Smooth muscle cell of the brain vasculature (primary cell): ENCODE measurements at regions not wholly inside any gene's neighbourhood (a gene's known extent, or its start where the extent isn't known, plus 50 kb on each side); places are given as distances from the start of the nearest gene placed in this dataset.
"Not testable (repeated sequence)": the region's sequence is repeated elsewhere in the genome, so short reads cannot be mapped to it uniquely, and the experiment has no call there.

Experiments used
- DNase-seq: peaks from one replicate; pipeline ENCODE4 v3.0.0-alpha.2; 2012; ENCODE audit warnings: low read depth, low spot score

DNA sequence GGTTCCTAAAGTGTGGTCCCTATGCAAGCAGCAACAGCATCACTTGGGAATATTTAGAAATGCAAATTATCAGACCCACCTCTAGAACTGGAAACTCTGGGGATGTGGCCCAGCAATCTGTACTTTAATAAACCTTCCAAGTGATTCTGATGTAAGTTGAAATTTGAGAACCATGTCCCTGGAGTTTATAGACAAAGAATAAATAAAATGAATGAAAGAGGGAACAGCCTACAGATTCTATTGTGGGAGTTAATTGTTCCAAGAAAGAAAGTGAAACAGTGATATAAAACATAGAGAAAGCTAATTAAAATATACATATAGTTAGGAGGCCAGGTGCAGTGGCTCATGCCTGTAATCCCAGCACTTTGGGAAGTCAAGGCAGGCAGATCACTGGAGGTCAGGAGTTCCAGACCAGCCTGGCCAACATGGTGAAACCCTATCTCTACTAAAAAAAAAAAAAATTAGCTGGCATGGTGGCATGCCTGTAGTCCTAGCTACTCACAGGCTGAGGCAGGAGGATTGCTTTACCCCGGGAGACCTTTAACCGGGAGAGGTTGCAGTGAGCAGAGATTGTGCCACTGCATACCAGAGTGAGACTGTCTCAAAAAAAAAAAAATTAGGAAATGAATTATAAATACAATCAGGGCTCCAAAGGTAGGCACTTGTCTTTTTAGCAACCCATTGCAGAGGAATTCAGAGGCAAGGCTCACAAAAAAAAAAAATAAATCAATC is 507.5 kb downstream of the NAV3 start:
- no peak for DNase-seq

DNA sequence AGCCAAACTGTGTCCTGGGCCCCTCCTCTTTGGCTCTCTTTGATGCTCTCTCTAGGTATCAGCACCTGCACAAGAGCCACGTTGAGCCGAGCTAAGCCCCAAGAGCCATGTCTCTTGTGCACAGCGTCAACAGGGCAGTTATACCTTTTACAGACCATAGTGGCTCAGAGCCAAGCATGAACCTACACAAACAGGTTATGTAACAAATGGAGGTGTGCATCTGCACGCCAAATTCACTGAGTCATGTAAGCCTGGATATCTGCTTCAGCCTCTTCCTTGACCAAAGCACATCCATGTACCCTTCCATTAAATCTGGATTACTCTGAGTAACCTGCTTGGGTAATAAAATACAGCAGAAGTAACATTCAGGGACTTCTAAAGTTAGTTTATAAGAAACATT is 509.7 kb downstream of the NAV3 start:
- DNase-seq, result no peak

DNA sequence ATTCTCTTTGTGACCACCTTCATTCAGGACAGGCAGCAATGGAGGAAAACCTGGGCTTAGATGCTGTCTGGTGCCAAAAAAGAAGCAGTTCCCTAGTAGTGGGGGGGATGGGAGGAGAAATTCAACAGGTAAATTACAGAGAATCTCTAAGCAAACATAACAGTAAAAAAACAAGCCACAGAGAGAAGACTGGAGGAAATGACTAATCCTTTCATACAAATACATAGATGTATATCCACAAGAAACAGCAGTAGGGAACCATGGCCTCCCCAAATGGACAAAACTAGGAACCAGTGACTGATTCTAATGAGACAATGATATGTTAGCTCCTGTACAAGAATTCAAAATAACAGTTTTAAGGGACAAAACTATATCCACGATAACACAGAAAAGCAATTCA is 513.0 kb downstream of the NAV3 start:
- DNase-seq, result no peak

DNA sequence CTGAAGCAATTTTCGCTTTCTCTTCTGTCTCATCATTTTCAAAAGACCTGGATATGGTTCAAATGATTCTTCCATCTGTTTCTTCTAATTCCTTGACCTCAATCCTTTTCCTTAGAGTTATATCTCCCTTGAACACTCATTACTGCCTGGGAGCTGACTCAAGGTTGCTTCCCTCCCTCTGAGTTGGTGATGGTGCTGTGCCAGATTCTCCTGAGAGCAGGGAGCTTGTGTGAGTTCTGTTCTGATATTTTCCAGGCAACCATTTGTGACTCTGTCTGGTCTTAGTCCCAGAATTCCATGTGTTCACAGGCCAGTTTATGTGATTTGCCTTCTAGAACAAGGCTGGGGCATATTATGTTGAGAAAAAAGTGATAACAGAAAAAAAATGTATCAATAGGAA is 505.1 kb upstream of the SYT1 start:
- DNase-seq, result no peak

DNA sequence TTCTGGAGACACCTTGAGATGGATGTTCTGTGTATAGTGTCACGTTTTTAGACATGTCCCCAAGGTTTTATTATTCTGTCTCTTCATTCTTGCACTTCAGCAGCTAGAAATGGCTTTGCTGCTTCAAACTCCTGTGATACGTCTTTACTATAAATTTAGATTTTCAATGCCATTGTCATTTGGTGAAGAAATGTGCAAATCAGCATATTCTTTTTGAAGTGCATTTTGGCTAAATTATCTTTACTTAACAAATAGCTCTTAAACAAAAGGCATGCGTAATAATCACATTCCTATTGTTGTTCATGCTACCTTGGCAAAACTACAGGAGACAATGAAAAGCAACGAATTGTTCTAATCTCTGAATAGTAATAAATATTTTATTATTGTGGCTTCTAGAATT is 502.9 kb upstream of the SYT1 start:
- DNase-seq, result no peak

DNA sequence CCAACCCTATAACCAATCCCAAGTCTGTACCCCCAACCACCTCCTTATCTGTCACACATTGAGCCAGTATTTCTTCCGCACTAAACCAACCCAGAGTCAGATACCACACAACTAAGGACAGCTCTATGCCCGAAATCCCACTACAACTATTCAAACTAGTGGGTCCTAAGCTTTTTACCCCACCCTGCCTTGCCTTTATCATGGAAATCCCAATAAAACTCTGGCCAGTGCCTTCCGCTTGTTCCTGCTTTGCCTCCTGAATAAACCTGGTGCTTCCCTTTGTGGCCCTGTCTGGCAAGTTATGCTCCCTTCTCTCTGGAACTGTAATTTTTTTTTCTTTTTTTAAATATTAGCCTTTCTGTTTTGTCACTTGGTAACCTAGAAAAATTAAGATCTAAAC is 493.3 kb upstream of the SYT1 start:
- no peak for DNase-seq

DNA sequence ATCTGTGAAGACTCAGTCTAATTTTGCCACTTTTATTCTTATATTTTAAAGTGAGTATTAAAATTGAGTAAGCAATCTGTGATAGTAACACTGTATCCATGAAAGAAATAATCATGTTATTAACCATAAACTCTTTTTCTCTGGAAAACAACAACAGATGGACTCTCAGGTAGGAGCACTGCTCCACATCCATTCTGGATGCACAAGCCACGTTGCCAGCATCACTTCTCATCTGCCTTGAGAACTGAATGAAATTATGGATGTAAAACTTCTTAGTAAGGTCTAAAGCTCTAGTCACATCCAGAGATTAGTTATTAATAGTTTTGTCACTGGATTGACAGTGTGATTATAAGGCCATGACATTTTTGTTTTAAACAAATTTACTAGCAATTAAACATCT is 489.1 kb upstream of the SYT1 start:
- DNase-seq, result no peak

DNA sequence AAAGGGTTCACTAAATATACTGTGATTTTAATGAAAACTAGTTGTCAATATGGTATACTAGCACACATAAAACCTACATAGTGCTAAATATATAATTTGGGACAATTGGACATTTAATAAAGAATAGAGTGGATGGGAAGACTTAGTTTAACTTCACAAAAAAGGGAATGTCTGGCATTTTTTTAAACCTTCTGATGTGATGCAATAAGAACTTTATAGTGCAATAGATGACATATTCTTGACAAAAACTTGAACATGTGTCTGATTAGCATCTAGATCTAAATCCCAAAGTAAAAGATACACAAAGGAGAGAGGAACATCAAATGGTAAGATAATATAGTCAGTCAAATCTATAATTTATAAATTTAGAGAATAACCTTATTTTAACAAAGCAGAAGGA is 488.3 kb upstream of the SYT1 start:
- DNase-seq, result no peak

DNA sequence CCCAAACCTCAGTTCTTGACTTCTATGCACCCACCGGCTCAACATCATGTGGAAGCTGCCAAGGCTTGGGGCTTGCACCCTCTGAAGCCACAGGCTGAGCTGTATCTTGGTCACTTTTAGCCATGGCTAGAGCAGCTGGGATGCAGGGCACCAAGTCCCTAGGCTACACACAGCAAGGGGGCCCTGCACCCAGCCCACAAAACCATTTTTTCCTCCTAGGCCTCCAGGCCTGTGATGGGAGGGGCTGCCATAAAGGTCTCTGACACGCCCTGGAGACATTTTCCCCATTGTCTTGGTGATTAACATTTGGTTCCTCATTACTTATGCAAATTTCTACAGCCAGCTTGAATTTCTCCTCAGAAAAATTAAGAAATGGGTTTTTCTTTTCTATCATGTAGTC is 485.5 kb upstream of the SYT1 start:
- DNase-seq, result not testable (repeated sequence)

DNA sequence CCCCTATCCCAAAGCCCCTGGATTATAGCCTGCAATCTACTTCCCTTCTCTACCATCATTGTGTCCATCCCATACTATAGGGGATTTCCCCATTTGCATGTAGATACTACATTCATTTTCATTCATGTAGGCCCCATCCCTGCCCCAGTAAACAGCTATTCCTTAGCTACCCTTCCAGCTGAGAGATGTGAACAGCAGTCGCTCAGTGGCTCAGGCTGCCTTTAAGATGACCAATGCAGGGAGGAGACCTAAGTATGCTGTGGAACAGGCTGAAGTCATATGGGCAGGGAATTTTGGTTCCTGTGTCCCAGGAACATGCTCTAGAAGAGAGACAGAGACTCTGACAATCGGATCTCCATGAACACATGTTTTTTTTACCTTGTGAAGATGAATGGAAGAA is 481.2 kb upstream of the SYT1 start:
- no peak for DNase-seq

DNA sequence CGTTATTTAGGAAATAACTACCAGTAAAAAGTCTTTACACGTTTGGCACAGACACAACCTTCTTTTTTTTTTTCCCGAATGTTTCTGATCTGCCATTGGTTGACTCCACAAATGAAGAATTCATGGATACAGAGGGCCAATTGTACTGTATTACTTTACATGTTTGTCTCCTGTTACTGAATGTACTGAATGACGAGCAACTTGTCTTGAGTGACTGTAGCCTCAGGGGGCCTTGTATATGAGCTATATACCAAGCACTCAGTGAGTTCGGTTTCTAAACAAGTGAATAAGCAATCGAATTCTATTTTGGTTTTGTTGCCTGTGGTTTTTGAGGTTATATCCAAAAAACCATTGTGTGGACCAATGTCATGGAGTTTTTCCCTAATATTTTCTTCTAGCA is 480.0 kb upstream of the SYT1 start:
- DNase-seq, result no peak

DNA sequence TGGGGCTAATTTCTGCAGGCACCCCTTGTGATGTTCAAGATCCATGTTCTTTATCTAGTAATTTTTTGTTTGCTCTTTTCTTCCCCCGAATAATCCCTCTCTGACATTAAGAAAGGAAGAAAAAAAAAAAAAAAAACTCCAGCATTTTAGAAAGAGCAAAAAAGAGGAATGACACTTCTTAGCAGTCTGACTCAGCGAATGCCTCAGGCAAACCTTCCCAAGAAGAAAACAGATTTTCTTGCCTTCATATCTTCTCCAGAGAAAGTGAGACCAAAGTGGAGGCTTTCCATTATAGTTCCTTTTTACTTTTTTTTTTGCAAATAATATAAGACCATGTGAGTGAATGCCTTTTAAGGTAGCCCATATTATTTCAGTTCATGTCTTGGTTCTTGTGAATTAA is 479.0 kb upstream of the SYT1 start:
- no peak for DNase-seq

DNA sequence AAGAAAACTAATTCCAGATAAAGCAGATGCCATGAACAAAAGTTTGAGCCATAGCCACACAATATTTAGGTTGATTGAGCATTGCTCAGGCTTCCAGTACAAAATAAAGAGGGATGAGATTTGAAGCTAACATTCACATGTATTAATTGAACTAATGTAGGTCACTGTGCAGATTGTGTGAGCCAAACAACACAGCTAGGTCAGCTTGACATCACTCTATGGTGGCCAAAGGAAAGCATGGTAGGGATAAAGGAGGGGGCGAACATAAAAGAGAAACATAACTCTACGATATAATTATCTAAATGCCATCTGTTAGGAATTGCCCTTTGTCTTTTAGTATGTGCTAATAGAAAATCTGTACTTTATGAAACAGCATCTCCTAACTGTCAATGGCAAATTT is 477.7 kb upstream of the SYT1 start:
- no peak for DNase-seq

DNA sequence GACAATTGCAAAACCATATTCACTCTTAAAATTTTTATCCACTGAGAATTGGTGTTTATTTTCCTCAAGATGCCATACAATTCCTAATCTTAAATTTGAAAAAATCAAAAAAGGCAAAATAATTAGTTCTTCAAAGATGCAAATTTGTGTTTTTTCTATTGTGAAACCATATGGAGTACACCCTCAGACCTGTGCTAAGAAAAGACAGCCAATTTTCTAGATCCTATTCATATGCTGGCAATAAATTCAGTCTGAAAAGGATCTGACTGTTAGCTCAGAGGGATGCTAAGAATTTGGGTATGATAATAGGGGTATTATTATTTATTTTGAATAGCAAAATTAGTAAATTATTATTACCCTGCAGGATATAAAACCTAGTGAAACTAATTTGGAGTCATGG is 476.9 kb upstream of the SYT1 start:
- no peak for DNase-seq

DNA sequence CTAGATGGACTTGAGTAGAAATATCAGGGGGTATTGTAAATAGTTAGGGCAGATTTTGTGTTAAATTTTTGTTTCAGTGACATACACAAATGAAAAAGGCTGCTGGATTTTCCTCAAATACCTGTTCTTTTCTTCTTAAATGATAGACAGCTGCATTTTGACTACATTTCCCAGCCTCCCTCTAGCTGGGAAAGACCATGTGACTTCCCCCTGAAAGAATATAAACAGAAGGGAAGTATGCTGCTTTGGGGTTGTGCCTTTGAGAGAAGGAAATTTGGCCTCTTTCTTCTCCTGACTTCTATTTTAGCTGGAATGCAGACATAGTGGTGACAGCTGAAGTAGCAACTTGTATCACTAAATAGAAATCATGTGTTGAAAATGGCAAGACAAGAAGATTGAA is 476.1 kb upstream of the SYT1 start:
- no peak for DNase-seq

DNA sequence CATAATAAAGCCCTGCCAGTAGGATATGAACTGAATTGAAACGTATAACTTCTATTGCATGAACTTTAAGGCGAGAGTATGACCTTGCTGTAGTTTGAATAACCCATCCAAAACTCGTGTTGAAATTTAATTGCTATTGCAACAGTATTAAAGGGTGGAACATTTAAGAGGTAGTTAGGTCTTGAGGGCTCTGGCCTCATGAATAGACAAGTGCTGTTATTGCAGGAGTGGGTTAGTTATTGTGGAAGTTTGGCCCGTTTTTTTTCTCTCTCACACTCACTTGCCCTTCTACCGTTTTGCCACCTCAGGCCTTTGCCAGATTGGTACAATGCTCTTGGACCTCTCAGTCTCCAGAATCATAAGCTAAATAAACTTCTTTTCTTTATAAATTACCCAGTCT is 473.7 kb upstream of the SYT1 start:
- no peak for DNase-seq

DNA sequence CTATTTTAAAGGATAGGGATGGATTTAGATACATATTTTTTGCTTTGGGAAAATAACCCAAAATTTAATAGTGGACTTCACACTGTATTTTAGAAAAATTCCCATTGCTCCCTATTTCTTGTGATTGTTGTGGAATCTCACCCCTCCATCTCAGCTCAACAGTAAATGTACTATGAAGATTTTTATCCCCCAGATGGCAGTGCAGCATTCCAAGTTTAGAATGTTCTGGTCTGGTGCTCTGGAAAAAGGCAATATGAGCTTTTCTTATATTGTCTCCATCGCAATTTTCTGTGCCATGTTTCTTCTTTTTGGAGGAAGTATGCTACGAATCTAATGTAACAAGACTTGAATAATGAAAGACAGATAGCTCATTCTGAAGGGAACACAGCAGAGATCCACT is 471.7 kb upstream of the SYT1 start:
- DNase-seq, result no peak

DNA sequence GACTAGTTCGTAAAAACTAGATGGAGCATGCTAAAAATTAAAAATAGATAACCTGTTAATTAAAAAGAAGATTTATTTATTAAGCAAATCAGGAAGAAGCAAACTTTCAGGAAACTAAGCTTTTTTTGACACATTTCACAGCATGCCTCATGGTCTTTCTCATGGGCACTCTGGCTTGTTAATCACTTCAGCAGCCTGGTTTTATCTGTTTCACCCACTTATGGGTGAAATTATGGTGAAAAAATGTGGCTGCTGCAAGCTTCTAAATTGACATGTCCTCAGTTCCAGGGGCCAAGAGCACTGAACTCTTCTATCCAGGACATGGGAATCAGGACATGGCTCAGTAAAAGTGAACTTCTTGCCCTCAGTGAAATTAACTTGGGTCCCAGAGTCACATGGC is 468.6 kb upstream of the SYT1 start:
- no peak for DNase-seq

DNA sequence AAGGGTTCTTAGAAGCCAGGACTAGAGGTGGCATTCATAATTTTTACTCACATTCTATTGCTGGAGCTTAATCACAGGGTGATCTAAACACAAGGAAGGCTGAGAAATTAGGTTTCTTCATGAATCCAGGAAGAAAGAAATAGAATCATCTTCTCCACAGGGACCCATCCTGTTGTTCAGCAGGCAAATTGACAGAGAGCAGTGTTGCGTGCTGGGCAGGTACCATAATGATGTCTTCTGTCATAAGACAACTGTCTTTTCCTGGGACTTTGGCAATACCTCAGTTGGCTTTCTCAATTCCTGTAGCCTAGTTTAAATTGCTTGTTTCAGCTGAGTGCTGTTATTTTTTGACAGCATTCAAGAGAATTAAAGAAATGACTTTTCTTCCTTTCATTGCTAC is 468.0 kb upstream of the SYT1 start:
- no peak for DNase-seq

DNA sequence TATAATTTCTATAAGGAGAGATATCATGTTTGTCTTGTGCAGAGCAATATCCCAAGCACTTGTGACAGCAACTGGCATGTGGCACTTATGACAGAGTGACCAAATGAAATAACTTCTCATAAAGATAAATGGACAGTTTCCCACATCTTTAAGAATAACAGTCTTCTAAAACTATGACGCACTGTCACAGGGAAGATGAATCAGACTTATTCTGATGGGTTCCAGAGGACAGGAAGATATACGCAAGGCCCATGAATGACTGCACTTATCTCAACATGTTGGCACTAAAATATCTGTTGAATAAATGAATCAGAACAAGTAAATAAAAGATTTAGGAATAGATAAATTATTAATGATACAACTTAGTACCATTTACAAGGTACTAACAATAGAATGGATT is 465.8 kb upstream of the SYT1 start:
- DNase-seq, result no peak

DNA sequence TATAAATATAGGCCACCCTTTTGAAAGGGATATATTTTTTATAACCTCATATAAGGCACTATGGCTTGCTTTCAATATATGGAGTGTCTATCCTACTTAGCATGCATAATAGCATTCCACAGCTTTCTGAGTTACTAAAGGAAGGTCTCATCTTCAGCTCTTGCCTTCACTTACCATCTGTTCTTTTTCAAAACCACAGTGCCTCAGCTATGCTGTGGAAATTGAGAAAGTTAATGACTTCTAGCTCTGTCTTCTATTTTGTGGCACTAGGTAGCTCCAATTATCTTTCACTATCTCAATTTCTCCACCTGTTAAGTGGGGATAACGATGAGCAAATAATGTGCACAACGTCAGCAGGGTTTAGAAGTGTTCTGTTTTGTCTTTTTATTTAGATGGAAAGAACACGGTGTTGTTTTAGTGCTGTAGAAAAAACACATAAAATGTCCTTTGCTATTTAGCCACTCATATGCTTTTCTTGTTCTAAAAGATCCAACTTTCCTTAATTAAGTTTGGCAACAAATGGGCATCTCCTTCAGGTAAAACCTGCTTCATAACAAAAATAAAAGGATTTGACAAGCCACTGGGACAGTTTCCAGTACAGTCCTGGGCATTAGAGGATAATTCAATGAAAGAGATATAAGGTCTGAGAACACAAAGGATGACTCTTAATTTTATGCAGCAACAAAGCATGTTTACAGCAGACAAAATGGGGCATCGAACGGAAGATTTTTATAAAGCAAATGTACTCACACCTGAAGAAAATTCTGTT is 462.0 kb upstream of the SYT1 start:
- DNase-seq, result no peak

DNA sequence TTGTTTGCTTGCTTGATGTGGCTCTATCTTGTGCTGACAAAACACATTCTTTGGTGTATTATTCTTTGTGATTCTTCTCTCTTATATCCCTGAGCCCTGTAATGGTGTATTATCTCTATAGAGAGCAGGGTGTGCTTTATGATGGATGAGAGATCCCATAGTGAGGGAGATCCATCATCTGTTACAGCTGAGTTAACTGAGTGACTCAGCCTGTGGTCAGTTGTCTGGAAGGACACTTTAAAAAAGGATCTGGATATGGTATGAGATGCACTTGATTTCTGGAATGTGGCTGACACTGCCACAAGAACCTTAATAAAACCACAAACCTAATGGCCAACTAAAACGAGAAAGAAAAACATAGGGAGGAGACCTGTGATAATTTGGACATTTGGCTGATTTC is 461.4 kb upstream of the SYT1 start:
- peak; percentile 33 for DNase-seq

DNA sequence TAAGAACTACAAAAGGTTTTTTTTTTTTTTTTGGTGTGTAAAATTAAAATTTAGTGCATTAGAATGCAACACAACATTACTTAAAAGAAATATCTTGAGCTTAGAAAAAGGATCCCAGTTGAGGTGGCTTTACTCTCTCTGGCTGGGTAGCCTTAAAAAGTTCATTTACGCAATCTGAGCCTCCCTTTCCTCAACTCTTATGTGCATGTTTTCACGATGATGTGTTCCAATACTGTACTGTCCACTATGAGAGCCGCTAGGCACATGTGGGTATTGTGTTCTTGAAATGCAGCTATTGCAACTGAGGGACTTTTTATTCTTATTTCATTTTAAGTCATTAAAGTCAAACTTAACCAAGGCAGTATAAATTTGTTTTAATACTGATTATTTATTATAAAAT is 460.9 kb upstream of the SYT1 start:
- no peak for DNase-seq

DNA sequence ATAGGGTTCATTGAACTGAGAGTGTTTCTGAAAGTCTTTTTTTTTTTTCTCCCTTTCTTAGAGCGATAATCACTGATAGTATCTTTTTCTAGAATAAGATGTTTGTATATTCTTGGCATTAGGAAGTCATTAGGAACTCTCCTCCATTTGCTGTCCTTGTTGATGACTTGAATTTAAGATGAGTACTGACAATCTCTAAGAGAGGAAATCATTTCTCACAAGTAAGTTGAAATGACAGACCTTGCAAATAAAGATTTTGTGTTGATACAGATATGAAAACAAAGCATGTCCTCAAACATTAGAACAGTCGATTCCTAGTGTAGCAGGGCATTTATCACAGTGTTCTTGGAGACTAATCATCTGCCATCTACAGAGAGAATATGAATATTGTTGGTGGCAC is 458.4 kb upstream of the SYT1 start:
- DNase-seq, result no peak
